CD4-positive, alpha-beta T cell treated with Interleukin-6 at 100 ng/mL for 8 hours (primary cell): ENCODE measurements at regions not wholly inside any gene's neighbourhood (a gene's known extent, or its start where the extent isn't known, plus 50 kb on each side); places are given as distances from the start of the nearest gene placed in this dataset.

Experiments used
- DNase-seq: peaks from one replicate; pipeline ENCODE4 v3.0.0-alpha.2; 2020; ENCODE audit warnings: mixed read lengths, low spot score

DNA sequence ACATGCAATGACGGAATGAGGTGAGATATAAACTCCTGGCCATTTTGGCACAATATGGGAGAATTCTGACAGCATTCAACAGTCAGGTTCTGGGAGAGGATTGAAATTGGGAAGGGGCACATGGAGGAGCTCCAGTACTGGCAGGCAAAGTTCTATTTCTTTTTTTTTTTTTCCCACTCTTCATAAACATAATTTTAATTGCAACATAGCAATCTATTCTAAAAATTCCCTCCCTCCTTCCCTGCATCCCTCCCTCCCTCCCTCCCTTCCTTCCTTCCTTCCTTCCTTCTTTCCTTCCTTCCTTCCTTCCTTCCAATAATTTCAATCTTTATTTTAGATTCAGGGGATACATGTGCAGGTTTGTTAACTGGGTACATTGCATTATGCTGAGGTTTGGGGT is 93.2 kb downstream of the PTCSC3 start:
- DNase-seq = no peak

- DNase-seq = no peak
These were observed 98.4 kb downstream of the PTCSC3 start for GRCh38 chr14:36078080-36078479.

GRCh38 chr14:36076197-36076596 is 100.3 kb downstream of the PTCSC3 start:
- no peak for DNase-seq

GRCh38 chr14:36075203-36075602 is 101.3 kb downstream of the PTCSC3 start:
- no peak for DNase-seq

DNA sequence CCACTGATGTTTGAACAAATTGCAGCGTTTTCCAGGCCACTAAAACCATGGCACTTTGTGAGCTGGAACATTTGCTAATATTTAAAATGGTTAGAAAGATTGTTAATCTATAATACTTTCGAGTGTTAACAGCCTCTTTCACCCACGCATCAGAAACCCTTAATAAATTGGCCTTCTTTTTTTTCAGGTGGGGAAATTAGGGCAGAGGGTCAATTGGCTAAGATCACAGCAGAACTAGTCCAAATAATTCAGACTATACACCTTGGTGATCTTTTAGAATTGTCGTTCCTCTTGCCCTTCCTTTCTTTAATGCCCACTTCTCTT is 105.8 kb downstream of the PTCSC3 start:
- no peak for DNase-seq

GRCh38 chr14:36070031-36070719 is 106.3 kb downstream of the PTCSC3 start:
- no peak for DNase-seq

GRCh38 chr14:36069535-36069900 is 107.0 kb downstream of the PTCSC3 start:
- DNase-seq = no peak

GRCh38 chr14:36068777-36069534 is 107.6 kb downstream of the PTCSC3 start:
- no peak for DNase-seq

DNA sequence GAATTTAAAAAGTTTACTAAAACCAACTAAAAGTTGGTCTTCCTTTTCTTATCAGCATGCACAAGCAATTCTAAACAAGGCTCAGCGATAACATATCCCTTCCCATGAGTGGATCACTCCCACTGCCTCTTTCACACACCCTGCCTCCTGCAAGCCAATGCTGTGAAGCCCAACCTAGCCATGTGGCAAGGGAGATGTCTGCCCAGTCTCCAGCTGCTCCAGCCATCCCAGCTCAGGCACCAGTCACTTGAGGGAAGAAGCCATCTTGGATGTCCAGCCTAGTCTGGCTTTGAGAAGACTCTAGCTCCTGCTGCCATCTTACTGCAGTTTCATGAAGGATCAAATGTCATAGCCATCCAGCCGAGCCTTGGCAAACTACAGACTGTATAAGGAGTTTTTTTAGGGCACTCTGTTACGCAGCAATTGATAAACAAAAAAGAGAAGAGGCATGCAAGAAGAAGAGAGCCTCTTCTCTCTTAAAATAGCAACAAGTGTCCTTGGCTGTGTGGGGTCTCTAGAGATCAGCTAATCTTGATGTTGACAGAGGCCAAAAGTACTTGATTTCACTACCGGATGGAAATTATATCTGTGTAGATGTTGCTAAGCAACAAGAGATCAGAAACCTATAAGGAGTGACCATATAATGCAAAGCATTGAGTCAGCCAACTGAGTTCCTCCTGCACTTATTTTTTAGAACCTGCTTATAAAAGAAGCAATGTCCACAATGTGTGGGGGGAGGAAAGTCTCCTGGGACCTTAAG is 108.9 kb downstream of the PTCSC3 start:
- no peak for DNase-seq

- no peak for DNase-seq
These were observed 109.9 kb downstream of the PTCSC3 start for GRCh38 chr14:36066636-36067035.

- DNase-seq = no peak
These were observed 110.7 kb downstream of the PTCSC3 start for GRCh38 chr14:36065831-36066230.

GRCh38 chr14:36059531-36059930 is 117.0 kb downstream of the PTCSC3 start:
- no peak for DNase-seq

DNA sequence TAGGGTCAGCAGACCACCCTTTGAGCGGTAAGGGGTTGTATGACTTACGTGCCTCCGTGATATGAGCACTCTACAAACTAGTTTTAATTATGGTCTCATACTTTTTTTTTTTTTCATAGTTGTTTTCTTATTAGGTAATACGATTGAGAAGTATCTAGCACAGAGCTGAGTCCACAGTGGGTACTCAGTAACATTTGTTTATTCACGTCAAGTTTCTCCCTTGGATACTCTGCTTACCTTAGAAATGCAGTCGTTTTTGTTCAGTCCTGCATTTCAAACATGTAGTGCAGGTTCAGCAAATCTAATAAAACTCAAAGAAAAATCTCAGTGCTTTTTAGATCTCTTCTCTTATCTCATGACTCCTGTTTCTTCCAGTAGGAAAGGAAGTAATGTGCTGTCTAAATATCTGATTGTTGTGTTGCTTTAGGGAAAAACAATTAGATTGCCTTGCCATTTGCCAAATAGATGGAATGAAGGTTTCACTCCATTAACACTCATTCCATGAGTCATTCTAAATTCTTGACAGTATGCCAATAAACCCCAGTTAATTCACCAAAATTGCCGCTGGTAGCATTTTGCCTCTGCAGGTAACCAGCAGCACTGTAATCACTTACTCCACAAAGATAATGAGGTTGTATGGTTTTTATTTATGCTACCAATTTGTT is 118.9 kb downstream of the PTCSC3 start:
- no peak for DNase-seq

- no peak for DNase-seq
These were observed 119.7 kb downstream of the PTCSC3 start for GRCh38 chr14:36056845-36057244.

DNA sequence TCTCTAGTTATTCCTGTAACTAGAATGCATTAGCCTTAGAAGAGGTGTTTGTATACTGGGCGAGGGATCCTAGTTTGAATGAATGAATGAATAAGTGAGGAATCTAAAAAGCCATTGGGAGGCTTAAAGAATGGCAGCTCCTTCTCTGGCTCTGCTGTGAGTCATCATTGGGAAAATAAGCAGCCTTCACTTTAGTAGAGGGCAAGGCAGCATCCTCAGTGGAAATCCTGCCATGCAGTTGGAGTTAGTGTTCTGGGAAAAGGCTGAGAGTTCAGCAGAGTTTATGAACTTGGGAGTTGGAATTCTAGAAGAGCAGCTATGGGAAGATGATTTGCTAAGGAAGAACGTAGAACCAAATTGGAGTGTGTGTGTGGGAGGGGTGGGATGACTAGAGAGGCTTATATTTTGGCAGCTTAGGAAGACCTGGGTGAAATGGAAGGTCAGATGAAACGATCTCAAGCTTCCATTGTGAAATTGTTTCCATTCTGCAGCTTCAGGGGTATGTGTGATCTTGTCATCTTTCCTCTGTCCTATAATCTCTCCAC is 120.8 kb downstream of the PTCSC3 start:
- DNase-seq = no peak

DNA sequence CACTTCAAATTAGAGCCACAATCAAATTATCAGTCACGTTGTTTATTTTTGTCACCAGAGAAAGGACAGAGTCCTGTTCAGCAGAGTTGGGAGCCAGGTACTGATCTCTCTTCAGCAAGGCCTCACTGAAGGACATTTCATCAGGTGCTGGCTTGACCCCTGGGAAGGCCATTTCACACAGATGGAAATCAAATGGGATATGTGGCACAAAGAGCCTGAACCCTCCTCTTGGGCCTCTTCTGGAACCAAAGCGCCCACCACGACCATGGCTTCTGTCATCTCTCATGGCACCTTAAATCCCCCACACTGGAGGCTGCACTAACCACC is 121.5 kb downstream of the PTCSC3 start:
- DNase-seq = no peak

DNA sequence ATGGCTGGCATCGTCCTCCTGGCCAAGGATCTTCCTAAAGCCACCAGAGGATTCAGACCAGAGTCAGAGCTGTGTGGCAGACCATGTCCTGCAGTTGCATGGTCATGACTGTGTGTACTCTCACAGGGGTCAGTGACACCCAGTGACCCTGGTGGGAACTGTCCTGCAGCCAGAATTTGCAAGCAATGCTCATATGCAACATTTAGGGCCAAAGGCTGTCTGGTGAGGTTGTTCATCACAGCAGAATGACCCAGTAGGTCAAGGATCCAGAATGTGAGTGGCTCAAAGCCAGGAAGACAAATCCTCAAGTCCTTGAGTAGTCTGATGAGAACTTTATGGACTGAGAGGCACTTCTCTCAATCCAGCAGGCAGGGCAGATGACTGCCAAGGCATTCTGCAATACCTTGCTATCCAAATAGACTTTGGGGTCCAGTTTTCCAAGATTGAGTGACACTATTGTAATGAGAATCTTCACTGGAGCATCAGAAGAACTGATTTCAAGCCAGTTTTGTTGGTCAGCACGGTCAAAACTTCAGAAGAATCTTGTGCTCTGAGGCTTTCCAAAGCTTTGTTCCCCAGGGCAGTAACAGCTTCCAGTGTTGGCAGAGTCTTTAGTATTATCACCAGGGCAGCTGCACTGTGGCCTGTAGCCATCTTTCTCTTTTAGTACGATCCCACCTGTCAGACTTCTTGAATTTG is 122.0 kb downstream of the PTCSC3 start:
- DNase-seq = no peak

- no peak for DNase-seq
These were observed 123.8 kb downstream of the PTCSC3 start for GRCh38 chr14:36052681-36053080.

- no peak for DNase-seq
These were observed 124.5 kb downstream of the PTCSC3 start for GRCh38 chr14:36052063-36052462.

- DNase-seq = no peak
These were observed 127.9 kb downstream of the PTCSC3 start for GRCh38 chr14:36048667-36049066.

- no peak for DNase-seq
These were observed 128.6 kb downstream of the PTCSC3 start for GRCh38 chr14:36047912-36048311.

DNA sequence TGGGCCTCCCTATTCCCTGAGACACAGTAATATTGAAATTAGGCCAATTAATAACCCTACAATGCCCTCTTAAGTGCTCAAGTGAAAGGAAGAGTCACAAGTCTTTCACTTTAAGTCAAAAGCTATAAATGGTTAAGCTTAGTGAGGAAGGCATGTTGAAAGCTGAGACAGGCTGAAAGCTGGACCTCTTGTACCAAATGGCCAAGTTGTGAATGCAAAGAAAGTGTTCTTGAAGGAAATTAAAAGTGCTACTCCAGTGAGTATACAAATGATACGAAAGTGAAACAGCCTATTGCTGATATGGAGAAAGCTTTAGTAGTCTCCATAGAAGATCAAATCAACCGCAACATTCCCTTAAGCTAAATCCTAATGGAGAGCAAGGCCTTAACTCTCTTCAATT is 140.8 kb downstream of the PTCSC3 start:
- DNase-seq = no peak
